Erythroblast (primary cell): ENCODE measurements at regions not wholly inside any gene's neighbourhood (a gene's known extent, or its start where the extent isn't known, plus 50 kb on each side); places are given as distances from the start of the nearest gene placed in this dataset.

Experiments
- GATA1 ChIP-seq: IDR thresholded peaks from 2 replicates; pipeline ENCODE4 v1.6.1; 2011; ENCODE audit warnings: low read depth, mild to moderate bottlenecking, control low read depth, low read length, moderate library complexity
- POLR2A ChIP-seq: IDR thresholded peaks from 2 replicates; pipeline ENCODE4 v1.6.1; 2011; ENCODE audit warnings: mild to moderate bottlenecking, low read length

DNA sequence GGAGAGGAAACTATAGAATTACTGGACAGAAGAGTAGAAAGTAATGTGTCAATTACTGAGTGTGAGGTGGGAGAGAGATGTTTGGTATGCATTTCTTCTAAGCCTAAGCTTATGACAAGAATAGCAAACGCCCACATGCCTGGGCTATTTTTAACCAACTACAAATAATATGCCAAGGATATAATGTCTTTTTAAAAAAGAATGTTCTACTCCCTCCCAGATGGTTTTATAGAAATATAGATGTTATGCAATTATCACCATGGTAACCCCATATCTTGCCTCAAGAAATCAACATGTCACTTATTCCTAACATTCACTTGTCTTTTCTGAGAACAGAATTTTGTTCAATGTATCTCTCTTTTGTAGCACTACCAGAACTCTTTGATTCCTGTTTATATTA, 996.7 kb upstream of the CHORDC1 start:
- TF ChIP-seq POLR2A (no peak), GATA1 (no peak)
